ENCODE measurements at regions not wholly inside any gene's neighbourhood (a gene's known extent, or its start where the extent isn't known, plus 50 kb on each side); places are given as distances from the start of the nearest gene placed in this dataset.

- Histone ChIP-seq H3K27ac (ENCODE audit: low read depth, low read length) (no peak overlapping the region), H3K9me3 (ENCODE audit: control insufficient read depth in 5 of 5, low read length in 5 of 5) (no peaks in the 10 kb centered on the region), H3K4me3 (ENCODE audit: low read depth in 1 of 5, low read length in 5 of 5) (no peak overlapping the region), H3K27me3 (ENCODE audit: control insufficient read depth in 5 of 5, insufficient read depth in 4 of 5, low read length in 5 of 5) (no peaks in the 10 kb centered on the region), H3K36me3 (ENCODE audit: control insufficient read depth in 5 of 5, insufficient read depth in 5 of 5, low read length in 5 of 5) (no peaks in the 10 kb centered on the region), H3K9ac (ENCODE audit: low read length in 5 of 5) (no peak overlapping the region), H3K4me1 (ENCODE audit: control insufficient read depth in 5 of 5, insufficient read depth in 5 of 5, low read length in 5 of 5) (no peaks in the 10 kb centered on the region)
These were observed 671.5 kb upstream of the PCDH20 start for GRCh38 chr13:62087124-62087523.

- Histone ChIP-seq H3K9ac (ENCODE audit: low read length in 5 of 5) (no peak overlapping the region), H3K9me3 (ENCODE audit: control insufficient read depth in 5 of 5, low read length in 5 of 5) (no peaks in the 10 kb centered on the region), H3K4me1 (ENCODE audit: control insufficient read depth in 5 of 5, insufficient read depth in 5 of 5, low read length in 5 of 5) (no peaks in the 10 kb centered on the region), H3K36me3 (ENCODE audit: control insufficient read depth in 5 of 5, insufficient read depth in 5 of 5, low read length in 5 of 5) (no peaks in the 10 kb centered on the region), H3K4me3 (ENCODE audit: low read depth in 1 of 5, low read length in 5 of 5) (no peak overlapping the region), H3K27ac (ENCODE audit: low read depth, low read length) (no peak overlapping the region), H3K27me3 (ENCODE audit: control insufficient read depth in 5 of 5, insufficient read depth in 4 of 5, low read length in 5 of 5) (no peaks in the 10 kb centered on the region)
These were observed 669.9 kb upstream of the PCDH20 start for GRCh38 chr13:62085337-62086229.

GRCh38 chr13:62084728-62085127 is 669.1 kb upstream of the PCDH20 start:
- Histone ChIP-seq H3K36me3 (ENCODE audit: control insufficient read depth in 5 of 5, insufficient read depth in 5 of 5, low read length in 5 of 5) (no peaks in the 10 kb centered on the region), H3K9ac (ENCODE audit: low read length in 5 of 5) (no peak overlapping the region), H3K27me3 (ENCODE audit: control insufficient read depth in 5 of 5, insufficient read depth in 4 of 5, low read length in 5 of 5) (no peaks in the 10 kb centered on the region), H3K27ac (ENCODE audit: low read depth, low read length) (no peak overlapping the region), H3K4me3 (ENCODE audit: low read depth in 1 of 5, low read length in 5 of 5) (no peak overlapping the region), H3K4me1 (ENCODE audit: control insufficient read depth in 5 of 5, insufficient read depth in 5 of 5, low read length in 5 of 5) (no peaks in the 10 kb centered on the region), H3K9me3 (ENCODE audit: control insufficient read depth in 5 of 5, low read length in 5 of 5) (no peaks in the 10 kb centered on the region)

GRCh38 chr13:62067821-62068220 is 652.2 kb upstream of the PCDH20 start:
- Histone ChIP-seq H3K9me3 (ENCODE audit: control insufficient read depth in 5 of 5, low read length in 5 of 5) (peaks cover 0 to 3% (median 0%) of the 10 kb centered on the region in 5 donors), H3K9ac (ENCODE audit: low read length in 5 of 5) (no peak overlapping the region), H3K27me3 (ENCODE audit: control insufficient read depth in 5 of 5, insufficient read depth in 4 of 5, low read length in 5 of 5) (no peaks in the 10 kb centered on the region), H3K36me3 (ENCODE audit: control insufficient read depth in 5 of 5, insufficient read depth in 5 of 5, low read length in 5 of 5) (no peaks in the 10 kb centered on the region), H3K4me3 (ENCODE audit: low read depth in 1 of 5, low read length in 5 of 5) (no peak overlapping the region), H3K4me1 (ENCODE audit: control insufficient read depth in 5 of 5, insufficient read depth in 5 of 5, low read length in 5 of 5) (no peaks in the 10 kb centered on the region), H3K27ac (ENCODE audit: low read depth, low read length) (no peak overlapping the region)

GRCh38 chr13:62065016-62065415 is 649.4 kb upstream of the PCDH20 start:
- H3K4me3 ChIP-seq (ENCODE audit: low read depth in 1 of 5, low read length in 5 of 5), result no peak overlapping the region
- H3K9ac ChIP-seq (ENCODE audit: low read length in 5 of 5), result no peak overlapping the region
- H3K27me3 ChIP-seq (ENCODE audit: control insufficient read depth in 5 of 5, insufficient read depth in 4 of 5, low read length in 5 of 5), result no peaks in the 10 kb centered on the region
- H3K27ac ChIP-seq (ENCODE audit: low read depth, low read length), result no peak overlapping the region
- H3K36me3 ChIP-seq (ENCODE audit: control insufficient read depth in 5 of 5, insufficient read depth in 5 of 5, low read length in 5 of 5), result no peaks in the 10 kb centered on the region
- peaks cover 0 to 3% (median 0%) of the 10 kb centered on the region in 5 donors for H3K9me3 ChIP-seq (ENCODE audit: control insufficient read depth in 5 of 5, low read length in 5 of 5)
- H3K4me1 ChIP-seq (ENCODE audit: control insufficient read depth in 5 of 5, insufficient read depth in 5 of 5, low read length in 5 of 5), result no peaks in the 10 kb centered on the region

- Histone ChIP-seq H3K27me3 (ENCODE audit: control insufficient read depth in 5 of 5, insufficient read depth in 4 of 5, low read length in 5 of 5) (no peaks in the 10 kb centered on the region), H3K36me3 (ENCODE audit: control insufficient read depth in 5 of 5, insufficient read depth in 5 of 5, low read length in 5 of 5) (no peaks in the 10 kb centered on the region), H3K4me3 (ENCODE audit: low read depth in 1 of 5, low read length in 5 of 5) (no peak overlapping the region), H3K27ac (ENCODE audit: low read depth, low read length) (no peak overlapping the region), H3K9me3 (ENCODE audit: control insufficient read depth in 5 of 5, low read length in 5 of 5) (peaks cover 0 to 3% (median 0%) of the 10 kb centered on the region in 5 donors), H3K4me1 (ENCODE audit: control insufficient read depth in 5 of 5, insufficient read depth in 5 of 5, low read length in 5 of 5) (no peaks in the 10 kb centered on the region), H3K9ac (ENCODE audit: low read length in 5 of 5) (no peak overlapping the region)
These were observed 646.1 kb upstream of the PCDH20 start for GRCh38 chr13:62061751-62062150.

GRCh38 chr13:62060570-62060969 is 644.9 kb upstream of the PCDH20 start:
- H3K27ac ChIP-seq (ENCODE audit: low read depth, low read length), result no peak overlapping the region
- peaks cover 0 to 3% (median 0%) of the 10 kb centered on the region in 5 donors for H3K9me3 ChIP-seq (ENCODE audit: control insufficient read depth in 5 of 5, low read length in 5 of 5)
- H3K4me1 ChIP-seq (ENCODE audit: control insufficient read depth in 5 of 5, insufficient read depth in 5 of 5, low read length in 5 of 5), result no peaks in the 10 kb centered on the region
- no peaks in the 10 kb centered on the region for H3K27me3 ChIP-seq (ENCODE audit: control insufficient read depth in 5 of 5, insufficient read depth in 4 of 5, low read length in 5 of 5)
- H3K9ac ChIP-seq (ENCODE audit: low read length in 5 of 5), result no peak overlapping the region
- no peak overlapping the region for H3K4me3 ChIP-seq (ENCODE audit: low read depth in 1 of 5, low read length in 5 of 5)
- H3K36me3 ChIP-seq (ENCODE audit: control insufficient read depth in 5 of 5, insufficient read depth in 5 of 5, low read length in 5 of 5), result no peaks in the 10 kb centered on the region

- Histone ChIP-seq H3K36me3 (ENCODE audit: control insufficient read depth in 5 of 5, insufficient read depth in 5 of 5, low read length in 5 of 5) (no peaks in the 10 kb centered on the region), H3K4me1 (ENCODE audit: control insufficient read depth in 5 of 5, insufficient read depth in 5 of 5, low read length in 5 of 5) (no peaks in the 10 kb centered on the region), H3K4me3 (ENCODE audit: low read depth in 1 of 5, low read length in 5 of 5) (no peak overlapping the region)
These were observed 641.6 kb upstream of the PCDH20 start for GRCh38 chr13:62057286-62057685.

GRCh38 chr13:62049992-62050391 is 634.3 kb upstream of the PCDH20 start:
- H3K27ac ChIP-seq (ENCODE audit: low read depth, low read length), result no peak overlapping the region
- no peak overlapping the region for H3K4me3 ChIP-seq (ENCODE audit: low read depth in 1 of 5, low read length in 5 of 5)
- H3K9ac ChIP-seq (ENCODE audit: low read length in 5 of 5), result no peak overlapping the region
- peaks cover 0 to 4% (median 0%) of the 10 kb centered on the region in 5 donors for H3K9me3 ChIP-seq (ENCODE audit: control insufficient read depth in 5 of 5, low read length in 5 of 5)
- no peaks in the 10 kb centered on the region for H3K4me1 ChIP-seq (ENCODE audit: control insufficient read depth in 5 of 5, insufficient read depth in 5 of 5, low read length in 5 of 5)
- H3K27me3 ChIP-seq (ENCODE audit: control insufficient read depth in 5 of 5, insufficient read depth in 4 of 5, low read length in 5 of 5), result no peaks in the 10 kb centered on the region
- no peaks in the 10 kb centered on the region for H3K36me3 ChIP-seq (ENCODE audit: control insufficient read depth in 5 of 5, insufficient read depth in 5 of 5, low read length in 5 of 5)

More at GRCh38 chr13:62057286-62057685, 641.6 kb upstream of the PCDH20 start:
- H3K27ac ChIP-seq (ENCODE audit: low read depth, low read length), result no peak overlapping the region
- no peak overlapping the region for H3K9ac ChIP-seq (ENCODE audit: low read length in 5 of 5)
- no peaks in the 10 kb centered on the region for H3K27me3 ChIP-seq (ENCODE audit: control insufficient read depth in 5 of 5, insufficient read depth in 4 of 5, low read length in 5 of 5)
- H3K9me3 ChIP-seq (ENCODE audit: control insufficient read depth in 5 of 5, low read length in 5 of 5), result no peaks in the 10 kb centered on the region

- peaks cover 0 to 4% (median 0%) of the 10 kb centered on the region in 5 donors for H3K9me3 ChIP-seq (ENCODE audit: control insufficient read depth in 5 of 5, low read length in 5 of 5)
- H3K9ac ChIP-seq (ENCODE audit: low read length in 5 of 5), result no peak overlapping the region
- H3K27ac ChIP-seq (ENCODE audit: low read depth, low read length), result no peak overlapping the region
- H3K4me1 ChIP-seq (ENCODE audit: control insufficient read depth in 5 of 5, insufficient read depth in 5 of 5, low read length in 5 of 5), result no peaks in the 10 kb centered on the region
- no peaks in the 10 kb centered on the region for H3K36me3 ChIP-seq (ENCODE audit: control insufficient read depth in 5 of 5, insufficient read depth in 5 of 5, low read length in 5 of 5)
- no peak overlapping the region for H3K4me3 ChIP-seq (ENCODE audit: low read depth in 1 of 5, low read length in 5 of 5)
- H3K27me3 ChIP-seq (ENCODE audit: control insufficient read depth in 5 of 5, insufficient read depth in 4 of 5, low read length in 5 of 5), result no peaks in the 10 kb centered on the region
These were observed 630.9 kb upstream of the PCDH20 start for GRCh38 chr13:62046512-62046911.
